ENCODE measurements at regions not wholly inside any gene's neighbourhood (a gene's known extent, or its start where the extent isn't known, plus 50 kb on each side); places are given as distances from the start of the nearest gene placed in this dataset.

DNA sequence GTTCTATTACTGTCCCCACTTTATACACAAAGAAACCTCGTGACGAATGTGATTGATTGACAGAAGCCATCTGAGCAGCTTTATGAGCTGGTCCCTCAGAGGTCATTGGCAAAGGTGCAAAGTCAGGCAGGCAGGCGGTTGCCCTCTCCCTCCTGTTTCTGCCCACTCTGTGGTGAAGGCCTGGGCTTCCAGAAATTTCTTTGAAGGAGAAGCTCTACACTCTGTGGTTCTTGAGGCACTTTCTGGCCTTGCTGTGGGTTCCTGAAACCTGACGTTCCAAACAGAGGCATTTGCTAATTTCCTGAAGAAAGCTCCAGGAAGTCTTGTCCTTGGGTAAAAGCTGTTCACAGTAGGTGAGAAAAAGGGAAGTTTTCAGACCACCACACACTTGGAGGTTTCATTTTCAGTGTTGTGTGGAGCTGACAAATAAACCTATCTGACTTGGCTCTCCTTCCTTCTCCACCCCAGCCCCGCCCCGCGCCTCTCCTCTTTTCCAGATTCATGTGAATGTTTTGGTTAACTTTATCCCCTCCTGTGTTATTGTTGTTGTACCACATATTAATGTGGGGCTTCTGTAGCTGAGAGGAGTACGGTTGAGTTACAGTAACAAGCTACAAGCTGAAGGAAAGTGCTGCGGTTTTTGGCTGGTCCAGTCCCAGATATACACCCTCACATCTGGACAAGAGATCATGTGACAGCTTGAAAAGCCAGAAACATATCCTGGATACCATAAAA lies 274.1 kb downstream of the CLIC5 start:
- no peak for DNase-seq (ENCODE audit: low read depth)

DNA sequence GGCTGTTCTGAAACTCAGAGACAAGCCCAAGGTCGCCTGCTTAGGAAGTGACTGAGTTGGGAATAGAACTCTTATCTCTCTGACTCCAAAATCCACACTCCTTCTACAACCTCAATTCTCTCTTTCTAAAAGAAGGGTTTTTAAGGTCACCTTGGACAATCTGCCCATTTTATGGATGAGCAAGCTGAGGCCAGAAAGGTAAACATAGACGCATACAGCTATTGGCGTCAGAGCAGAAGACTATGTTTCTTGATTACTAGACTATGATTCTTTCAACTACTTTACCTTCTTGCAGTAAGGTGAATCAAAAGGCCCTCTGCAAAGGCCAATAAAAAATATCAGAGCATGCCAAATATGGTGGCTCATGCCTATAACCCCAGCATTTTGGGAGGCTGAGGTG lies 276.6 kb downstream of the CLIC5 start:
- no peak for DNase-seq (ENCODE audit: low read depth)

DNA sequence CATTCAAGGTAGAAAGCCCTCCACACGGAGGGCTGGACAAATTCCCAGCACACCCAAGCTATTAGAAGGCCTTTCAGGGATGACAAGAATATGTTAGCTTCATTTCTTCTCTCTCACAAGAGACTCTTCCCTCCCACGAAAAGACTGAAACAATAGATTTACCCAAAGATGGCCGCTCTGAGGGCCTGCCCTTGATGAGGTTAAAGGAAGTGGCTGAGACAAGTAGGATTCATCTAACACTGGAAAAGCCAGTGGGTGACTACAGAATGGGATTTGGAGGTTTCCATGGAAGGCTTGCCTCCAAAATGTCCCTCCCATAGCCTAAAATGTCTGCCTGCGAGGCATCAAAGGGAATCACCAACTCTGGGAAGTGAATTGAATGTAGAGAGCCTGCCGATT lies 277.6 kb downstream of the CLIC5 start:
- DNase-seq (ENCODE audit: low read depth) = no peak

DNA sequence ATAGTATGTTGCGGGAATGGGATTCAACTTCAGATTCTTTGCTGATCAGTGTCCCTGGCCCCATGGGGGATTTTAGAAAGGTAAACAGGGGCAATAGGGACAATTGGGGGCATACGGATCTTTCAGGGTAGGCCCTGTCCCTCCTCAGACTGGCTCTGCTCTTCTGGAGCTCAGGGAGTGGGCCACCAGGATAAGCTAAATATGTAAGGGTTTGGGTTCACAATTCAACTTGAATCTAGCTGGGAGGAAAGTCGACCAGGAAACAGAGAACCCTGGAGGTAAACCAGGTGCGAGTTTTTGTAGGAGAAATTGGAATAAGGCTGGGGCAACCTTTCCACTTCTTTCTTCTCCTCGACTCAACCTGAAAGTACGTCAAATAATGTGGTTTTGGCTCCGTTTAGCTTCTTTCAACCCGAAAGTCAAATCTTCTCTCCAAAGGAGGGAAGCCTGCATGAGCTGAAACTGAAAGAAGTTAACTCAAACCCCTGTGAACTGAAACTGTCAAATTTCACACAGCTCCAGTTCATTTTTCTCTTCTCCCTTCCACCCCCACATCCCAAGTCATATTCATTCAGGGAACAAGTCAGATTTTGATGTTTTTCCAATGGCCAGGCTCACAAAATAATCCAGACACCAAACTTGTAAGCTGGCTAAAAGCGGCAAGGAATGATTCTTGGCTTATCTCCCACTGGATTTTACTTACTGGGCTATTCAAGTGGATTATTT lies 278.2 kb downstream of the CLIC5 start:
- DNase-seq (ENCODE audit: low read depth) = no peak

DNA sequence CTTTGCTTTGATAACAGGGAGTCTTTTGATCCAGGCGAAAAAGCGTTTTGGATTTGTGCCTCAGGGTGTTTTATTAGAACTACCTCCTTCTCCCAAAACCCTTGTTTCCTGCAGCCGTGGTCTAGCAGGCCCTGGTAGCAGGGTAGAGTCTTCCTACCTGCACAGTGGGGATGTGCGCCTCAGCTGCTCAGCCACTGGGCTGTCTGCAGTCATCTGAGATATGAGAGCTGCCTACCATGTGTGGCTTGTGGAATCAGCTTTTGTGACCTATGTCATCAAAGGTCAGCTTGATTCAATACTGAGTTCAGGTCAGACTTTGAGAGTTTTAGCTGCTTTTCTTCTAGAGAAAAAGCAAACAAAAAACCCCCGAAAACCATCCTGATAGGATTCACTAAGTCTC lies 279.5 kb downstream of the CLIC5 start:
- no peak for DNase-seq (ENCODE audit: low read depth)

DNA sequence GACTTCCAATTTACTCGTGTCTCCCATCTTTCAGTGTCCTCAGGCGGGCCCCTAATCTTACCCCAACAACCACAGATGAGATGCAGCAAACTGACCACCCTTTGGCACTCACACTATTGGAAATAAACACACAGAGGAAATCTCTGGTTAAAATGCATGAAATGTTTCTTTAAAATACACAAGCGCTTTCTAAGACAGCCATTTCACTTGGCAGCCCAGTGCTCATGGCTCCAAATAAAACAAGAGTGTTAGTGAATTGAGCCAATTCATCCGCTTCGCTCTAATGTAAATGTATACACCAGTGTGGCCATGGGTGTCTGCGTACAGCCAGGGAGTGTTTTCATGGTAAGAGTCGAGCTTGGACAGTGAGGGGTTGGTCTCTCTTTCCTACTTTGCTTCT lies 282.9 kb downstream of the CLIC5 start:
- DNase-seq (ENCODE audit: low read depth) = no peak

DNA sequence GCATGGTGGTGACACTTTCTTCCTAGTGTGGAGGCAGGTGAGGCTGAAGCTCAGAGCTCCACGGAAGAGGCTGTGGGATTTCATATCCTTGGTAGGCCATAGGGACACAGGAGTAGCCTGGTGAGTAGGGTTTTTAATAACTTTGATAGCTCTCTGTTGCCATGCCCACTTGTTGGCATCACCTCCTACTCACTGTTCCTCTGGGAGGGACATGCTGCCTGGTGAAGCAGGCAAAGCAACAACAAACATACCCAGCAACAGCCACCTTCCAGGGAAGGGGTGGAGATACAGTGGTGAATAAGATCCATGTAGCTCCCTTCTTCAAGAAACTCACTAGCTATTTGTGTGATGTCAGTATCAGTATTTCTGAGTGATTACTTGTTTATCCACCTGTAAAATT lies 285.4 kb downstream of the CLIC5 start:
- no peak for DNase-seq (ENCODE audit: low read depth)

DNA sequence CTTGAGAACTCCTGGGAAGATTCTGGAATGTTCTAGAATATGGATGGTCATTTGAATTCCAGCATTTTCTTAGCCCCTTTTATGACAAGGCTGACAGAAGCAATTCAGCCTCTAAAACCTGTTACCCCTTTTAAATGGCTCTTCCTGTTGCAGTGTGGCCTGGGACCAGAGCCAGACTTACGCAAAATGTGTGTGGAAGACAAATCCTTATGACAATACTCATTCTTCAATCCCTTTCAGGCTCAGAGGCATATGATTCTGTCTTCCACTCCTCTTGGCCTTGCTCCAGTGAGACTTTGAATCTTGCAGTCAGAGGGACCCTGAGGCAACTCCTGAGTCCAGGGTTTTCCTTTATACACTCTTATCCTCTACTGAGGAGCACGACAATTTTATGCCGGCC lies 287.0 kb downstream of the CLIC5 start:
- DNase-seq (ENCODE audit: low read depth) = no peak

DNA sequence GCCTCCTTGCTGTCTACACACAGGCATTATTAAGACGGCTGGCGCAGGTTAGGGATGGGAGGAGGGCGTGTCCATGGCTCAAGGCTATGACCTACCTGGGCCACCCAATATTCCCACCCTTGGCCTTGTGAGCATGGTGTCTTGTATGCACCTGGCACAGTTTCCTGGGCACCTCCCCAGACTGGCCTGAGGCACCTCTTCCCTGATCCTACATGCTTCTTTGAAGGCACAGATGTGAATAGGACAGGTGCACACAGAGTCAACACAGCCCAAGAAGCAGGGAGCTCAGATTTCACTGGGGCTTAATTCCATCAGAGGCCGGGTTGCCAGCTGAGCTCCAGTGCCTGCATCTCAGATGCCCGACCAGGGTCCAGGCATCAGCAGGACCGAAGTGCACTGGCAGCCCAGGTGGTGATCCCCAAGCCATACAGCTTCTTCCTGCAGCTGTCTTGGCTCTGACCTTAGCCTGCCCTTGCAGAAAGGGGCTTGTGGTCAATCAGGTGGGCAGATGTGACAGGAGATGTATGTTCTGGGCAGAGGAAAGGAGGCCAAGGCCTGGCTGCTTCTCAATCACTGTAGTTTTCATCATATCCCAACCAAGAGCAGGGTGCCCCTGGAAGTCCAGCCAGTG lies 287.7 kb downstream of the CLIC5 start:
- no peak for DNase-seq (ENCODE audit: low read depth)

DNA sequence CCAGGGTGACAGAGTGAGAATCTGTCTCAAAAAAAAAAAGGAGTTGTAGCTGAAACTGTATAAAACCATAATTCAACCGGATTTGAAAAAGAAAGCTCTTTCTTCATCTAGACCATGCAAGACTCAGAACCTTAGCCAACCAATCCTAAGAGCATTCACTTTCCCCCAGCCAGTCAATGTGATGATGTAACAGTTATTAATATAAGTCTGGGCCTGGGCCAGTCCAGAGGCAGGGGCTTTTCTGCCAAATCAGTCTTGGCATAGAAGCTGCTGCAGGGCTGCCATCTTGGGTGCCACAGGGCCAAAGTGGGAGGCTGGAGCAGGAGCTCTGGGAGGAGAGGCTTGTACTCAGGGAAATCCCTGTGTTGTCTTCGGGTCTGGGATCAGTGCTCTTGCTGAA lies 288.4 kb downstream of the CLIC5 start:
- no peak for DNase-seq (ENCODE audit: low read depth)

DNA sequence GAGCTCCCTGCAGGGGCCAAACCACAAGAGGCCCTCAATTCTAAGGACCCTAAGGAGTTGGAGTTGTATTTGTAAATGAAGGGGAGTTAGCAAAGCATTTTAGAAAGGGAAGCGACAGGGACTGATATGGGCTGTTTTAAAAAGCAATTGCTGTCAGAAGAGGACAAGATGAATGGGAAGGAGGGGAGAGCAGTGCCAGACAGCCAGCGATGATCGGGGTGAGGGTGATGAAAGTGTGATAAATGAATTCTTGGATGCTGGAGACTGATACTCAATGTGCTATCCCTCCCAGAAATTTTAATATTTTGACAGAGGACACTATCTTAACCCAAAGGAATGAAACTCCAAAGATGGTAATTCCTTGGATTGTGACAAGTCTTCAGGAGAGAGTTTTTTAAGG lies 289.2 kb downstream of the CLIC5 start:
- no peak for DNase-seq (ENCODE audit: low read depth)

DNA sequence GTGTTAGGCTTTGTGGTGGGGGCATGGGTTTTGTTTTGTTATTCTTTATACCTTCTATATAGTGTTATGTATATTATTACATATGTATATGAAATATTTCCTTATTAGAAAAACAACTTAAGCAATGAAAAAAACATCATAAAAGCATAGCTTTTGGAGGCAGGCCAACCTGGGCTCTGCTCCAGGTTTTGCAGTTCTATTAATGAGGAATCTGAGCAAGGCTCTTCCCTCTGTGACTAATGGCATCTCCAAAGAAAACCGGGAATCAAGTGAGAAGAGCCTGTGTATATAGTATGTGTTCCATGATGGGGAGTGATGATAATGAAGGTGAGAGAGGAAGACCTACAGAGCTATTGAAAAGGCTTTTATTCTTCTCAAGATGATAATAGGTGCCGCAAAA lies 291.1 kb downstream of the CLIC5 start:
- peak; percentile 86 for DNase-seq (ENCODE audit: low read depth)

DNA sequence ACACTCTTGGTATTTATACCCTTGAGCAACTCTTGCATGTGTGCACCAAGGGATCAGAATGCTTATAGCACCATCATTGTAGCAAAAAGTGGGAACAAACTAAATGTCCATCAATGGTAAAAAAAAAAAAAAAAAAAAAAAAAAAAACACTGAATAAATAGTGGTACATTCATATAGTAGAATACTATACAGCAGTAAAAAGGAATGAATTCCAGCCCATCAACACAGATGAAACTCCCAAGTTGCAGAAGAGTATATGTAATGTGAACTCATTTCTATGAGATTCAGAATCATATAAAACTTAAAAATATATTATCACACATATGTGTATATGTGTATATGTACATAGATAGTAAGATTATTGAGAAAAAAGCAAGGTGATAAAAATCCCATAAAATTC lies 291.6 kb downstream of the CLIC5 start:
- DNase-seq (ENCODE audit: low read depth) = no peak

DNA sequence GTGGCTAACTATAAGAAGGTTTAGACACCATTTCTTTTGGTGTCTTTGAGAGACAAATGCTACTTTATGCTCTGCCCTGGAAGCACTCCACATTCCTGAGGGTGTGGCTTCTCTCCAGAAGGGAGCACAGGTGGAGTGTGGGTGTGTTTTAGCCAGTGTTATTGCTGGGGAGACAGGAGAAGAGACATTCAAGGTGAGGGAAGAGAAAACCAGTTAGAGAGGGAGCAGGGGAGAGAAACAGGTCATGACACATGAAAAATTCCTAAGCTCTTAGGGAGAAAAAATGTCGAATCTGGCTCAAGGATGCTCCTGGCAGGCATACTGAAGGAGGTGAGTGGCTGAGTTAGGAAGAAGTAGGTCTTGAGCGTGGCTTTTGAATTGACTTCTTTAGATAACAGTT lies 292.8 kb downstream of the CLIC5 start:
- DNase-seq (ENCODE audit: low read depth) = no peak

DNA sequence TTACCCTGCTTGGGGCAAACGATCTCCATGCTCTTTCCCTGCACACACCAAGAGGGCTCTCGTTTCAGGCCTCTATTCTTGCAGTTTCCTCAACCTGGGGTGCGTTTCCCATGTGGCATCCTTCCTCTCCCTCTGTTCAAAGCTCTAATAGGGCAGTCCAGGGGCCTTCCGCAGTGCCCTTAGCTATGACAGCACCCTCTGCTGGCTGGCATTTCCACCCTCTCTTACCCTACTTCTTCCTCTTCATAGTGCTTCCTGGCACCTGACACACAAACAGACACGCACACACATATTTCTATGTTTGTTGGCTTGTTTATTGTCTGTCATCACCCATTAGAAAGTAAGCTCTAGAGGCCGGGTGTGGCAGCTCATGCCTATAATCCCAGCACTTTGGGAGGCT lies 294.0 kb downstream of the CLIC5 start:
- no peak for DNase-seq (ENCODE audit: low read depth)

DNA sequence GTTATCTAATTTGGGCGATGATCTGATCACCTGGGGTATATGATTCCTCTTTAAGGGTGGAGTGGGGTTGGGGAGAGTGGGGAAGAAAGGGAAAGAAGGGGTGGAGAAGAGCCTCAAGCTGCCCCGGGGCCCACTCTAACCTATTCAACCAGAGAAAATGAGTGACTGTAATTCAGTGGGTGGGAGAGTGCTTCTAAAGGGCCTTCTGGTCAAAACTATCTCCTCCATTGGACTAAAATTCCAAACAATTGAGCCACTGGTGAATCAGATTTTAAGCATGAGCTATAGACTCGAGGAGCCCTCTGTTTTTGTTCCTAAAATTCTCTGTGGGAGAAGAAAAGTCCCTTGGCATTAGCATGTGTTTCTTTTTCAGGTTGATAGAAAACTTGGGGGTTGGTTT lies 296.8 kb downstream of the CLIC5 start:
- no peak for DNase-seq (ENCODE audit: low read depth)

DNA sequence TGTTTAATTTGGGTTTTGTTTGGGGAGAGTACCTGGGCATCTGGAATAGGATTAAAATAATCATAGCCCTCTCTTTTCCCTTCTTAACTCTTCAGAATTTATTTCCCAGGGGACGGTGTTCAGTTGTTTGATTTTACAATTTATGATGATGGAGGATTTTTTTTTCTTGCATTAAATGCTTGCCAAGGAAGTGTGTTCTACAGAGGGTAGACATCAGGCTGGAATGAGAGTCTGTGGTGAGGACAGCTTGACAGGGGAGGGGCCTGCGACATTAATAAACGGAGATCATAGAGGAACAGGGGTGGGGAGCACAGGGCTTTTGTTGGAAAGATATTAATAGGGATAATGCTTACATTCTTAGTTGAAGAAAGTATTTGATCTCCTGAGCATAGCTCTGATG lies 297.5 kb downstream of the CLIC5 start:
- no peak for DNase-seq (ENCODE audit: low read depth)

DNA sequence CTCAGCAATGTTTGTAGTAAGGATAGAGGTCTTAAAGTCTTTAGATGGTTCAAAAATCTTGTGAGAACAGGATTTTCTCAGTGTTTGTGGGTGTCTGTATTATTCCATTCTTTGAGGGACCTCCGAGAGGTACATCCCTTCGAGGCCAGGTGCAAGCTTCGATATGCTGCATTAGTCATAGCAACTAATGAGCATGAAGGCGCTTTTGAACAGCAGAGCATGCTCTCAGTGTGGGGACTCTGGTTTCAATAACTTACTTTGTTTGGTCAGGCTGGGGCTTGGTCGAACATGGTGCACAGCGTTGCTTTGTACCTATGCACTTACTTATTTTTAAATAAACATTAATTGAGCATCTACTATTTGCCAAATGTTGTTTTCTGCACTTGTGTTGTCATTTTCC lies 297.9 kb downstream of the CLIC5 start:
- no peak for DNase-seq (ENCODE audit: low read depth)

DNA sequence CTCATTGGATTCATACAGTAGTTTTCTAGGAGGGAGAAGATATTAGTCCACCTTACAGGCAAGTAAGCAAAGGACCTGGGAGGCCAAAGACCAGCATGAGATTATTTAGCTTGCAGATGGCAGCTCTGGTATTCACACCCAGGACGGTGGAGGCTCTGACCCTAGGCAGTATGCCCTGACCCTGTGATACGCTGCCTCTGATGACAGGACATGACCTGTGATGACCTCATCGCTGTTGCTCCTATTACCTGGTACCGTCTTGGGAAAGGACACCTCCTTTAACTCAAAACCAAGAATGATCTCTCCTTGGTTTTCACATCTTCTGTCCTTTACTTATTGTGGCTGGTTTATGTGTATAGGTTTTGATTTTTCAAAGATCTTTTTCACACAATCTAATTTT lies 298.6 kb downstream of the CLIC5 start:
- DNase-seq (ENCODE audit: low read depth) = no peak

DNA sequence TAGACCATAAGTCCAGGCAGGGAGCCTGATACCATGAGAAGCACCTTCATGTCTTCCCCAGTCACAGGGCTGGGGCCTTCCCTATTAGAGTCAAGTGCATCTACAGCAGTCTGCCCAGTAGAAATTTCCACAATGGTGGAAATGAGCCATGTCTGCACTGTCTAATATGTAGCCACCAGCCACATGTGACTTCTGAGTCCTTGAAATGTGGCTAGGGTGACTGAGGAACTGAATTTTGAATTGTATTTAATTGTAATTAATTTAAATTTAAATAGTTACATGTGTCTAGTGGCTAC lies 300.2 kb downstream of the CLIC5 start:
- DNase-seq (ENCODE audit: low read depth) = no peak

DNA sequence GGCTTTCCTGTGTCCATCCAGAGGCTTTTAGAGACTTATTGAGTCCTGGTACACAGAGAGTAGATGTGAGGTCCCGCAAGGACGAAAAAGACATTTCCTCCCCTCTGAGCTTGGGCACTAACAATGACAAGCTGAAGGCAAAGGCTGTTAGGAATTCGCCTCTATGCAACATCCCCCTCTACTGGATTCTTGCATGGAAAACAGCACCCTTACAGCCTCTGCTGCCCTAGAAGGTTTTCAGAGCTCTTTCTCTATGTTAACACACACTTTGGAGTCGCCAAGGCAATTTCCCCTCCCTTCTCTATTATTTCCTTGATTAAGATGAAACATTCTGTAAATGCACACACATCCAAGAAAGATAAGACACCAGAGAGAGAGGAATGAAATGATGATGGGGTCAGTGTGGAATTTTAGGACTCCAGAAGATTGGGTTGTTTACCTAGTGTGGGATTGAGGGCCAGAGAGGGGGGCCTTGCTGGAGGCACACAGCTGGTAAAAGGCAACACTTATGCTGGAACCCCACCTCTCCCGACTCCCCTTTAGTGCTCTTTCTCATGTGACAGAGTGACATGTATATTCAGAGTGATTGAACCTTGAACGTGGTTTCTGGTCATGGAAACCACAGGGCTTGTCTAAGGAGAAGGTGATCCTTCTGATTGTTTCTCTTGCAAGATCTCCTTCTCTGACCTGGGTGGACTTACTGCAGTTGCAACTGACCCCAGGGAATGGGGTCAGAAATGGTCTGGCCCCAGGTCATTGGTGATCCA lies 300.7 kb downstream of the CLIC5 start:
- DNase-seq (ENCODE audit: low read depth) = peak; percentile 80

DNA sequence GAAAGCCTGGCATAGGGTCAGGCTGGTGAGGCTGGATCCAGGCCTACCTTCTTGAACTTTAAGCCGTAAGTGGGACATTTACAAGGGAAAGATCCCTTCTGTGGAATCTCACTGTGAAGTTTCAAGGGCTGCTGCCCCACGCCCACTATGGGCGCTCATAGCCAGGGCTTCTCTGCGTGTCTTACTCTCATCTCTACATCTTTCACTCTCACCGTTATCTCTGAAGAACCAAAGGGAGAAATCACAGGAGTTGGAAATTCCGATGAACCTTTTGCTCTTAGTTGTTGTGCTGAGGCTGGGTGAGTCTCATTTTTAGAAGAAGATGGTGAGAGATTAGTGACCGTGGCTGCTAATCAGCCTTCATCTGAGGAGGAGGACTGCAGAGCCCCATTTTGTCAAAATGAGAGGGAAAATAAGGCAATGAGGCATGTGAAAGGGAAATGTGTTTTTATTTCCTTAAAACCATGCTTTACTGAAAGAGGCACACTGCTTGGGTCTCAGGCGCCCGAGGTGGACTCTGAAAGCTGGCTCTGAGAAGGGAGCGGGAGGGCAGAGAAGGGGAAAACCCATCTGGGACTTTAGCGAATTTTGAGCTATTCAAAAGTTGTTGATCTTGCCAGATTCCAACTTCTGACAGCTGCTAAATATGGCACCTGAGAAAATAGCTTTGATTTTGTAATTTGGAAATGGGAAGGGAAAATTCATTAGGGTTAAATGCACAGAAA lies 301.5 kb downstream of the CLIC5 start:
- no peak for DNase-seq (ENCODE audit: low read depth)
